NB4 (cell line): ENCODE measurements at regions not wholly inside any gene's neighbourhood (a gene's known extent, or its start where the extent isn't known, plus 50 kb on each side); places are given as distances from the start of the nearest gene placed in this dataset.

ENCODE experiments used
- POLR2A ChIP-seq: IDR thresholded peaks from 2 replicates; pipeline ENCODE4 v1.6.1; 2011; ENCODE audit warnings: mild to moderate bottlenecking; ENCODE audit not compliant: insufficient read length; ENCODE audit errors: extremely low read depth
- TF ChIP-seq, protein P1 (sequence below): IDR thresholded peaks from one replicate; pipeline ENCODE4 v1.5.1; 2012; ENCODE audit warnings: low read depth, low read length

DNA sequence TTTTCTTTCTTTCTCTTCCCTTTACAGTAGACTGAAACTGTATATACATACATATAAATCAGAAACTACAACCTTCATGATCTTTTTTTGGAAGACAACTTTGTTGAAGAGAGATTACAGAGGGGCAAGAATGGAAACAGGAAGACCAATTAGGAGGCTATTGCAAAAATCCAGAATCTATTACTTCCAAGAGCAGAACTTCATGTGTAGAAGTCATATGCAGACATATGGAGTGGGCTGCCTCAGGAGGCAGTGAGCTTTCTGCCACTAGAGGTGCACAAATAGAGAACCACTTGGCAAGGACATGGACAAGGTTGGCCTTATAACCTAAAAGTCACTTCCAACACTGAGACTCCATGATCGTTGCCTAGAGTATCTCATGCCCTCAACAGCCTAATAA, 157.8 kb upstream of the NR4A3 start:
- no peak for TF ChIP-seq POLR2A
- TF ChIP-seq, protein P1, sequence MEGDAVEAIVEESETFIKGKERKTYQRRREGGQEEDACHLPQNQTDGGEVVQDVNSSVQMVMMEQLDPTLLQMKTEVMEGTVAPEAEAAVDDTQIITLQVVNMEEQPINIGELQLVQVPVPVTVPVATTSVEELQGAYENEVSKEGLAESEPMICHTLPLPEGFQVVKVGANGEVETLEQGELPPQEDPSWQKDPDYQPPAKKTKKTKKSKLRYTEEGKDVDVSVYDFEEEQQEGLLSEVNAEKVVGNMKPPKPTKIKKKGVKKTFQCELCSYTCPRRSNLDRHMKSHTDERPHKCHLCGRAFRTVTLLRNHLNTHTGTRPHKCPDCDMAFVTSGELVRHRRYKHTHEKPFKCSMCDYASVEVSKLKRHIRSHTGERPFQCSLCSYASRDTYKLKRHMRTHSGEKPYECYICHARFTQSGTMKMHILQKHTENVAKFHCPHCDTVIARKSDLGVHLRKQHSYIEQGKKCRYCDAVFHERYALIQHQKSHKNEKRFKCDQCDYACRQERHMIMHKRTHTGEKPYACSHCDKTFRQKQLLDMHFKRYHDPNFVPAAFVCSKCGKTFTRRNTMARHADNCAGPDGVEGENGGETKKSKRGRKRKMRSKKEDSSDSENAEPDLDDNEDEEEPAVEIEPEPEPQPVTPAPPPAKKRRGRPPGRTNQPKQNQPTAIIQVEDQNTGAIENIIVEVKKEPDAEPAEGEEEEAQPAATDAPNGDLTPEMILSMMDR = no peak
